ENCODE measurements at regions not wholly inside any gene's neighbourhood (a gene's known extent, or its start where the extent isn't known, plus 50 kb on each side); places are given as distances from the start of the nearest gene placed in this dataset.

- no peaks in the 10 kb centered on the region for H3K36me3 Mint-ChIP-seq
- H3K27ac ChIP-seq (ENCODE audit: low read depth, low read length), result no peak overlapping the region
- CTCF ChIA-PET, result no interaction called here
- H3K4me3 Mint-ChIP-seq, result no peak overlapping the region
- H3K4me1 Mint-ChIP-seq, result peaks cover 0 to 4% (median 0%) of the 10 kb centered on the region in 7 donors
- H3K4me3 ChIP-seq (ENCODE audit: low read length), result no peak overlapping the region
- ATAC-seq (no peak), DNase-seq (no peak)
- peaks cover 0 to 2% (median 0%) of the 10 kb centered on the region in 11 donors for H3K9me3 Mint-ChIP-seq
- no peaks in the 10 kb centered on the region for H3K4me1 ChIP-seq (ENCODE audit: control insufficient read depth in 2 of 2, insufficient read depth in 2 of 2, low read length in 2 of 2)
- no peaks in the 10 kb centered on the region for H3K9me3 ChIP-seq (ENCODE audit: control insufficient read depth in 2 of 3, low read length in 3 of 3)
- POLR2A ChIA-PET, result no interaction called here
- no peak overlapping the region for H3K27ac Mint-ChIP-seq
- intact Hi-C loops (cut with micrococcal nuclease), result no loop called here
- H3K36me3 ChIP-seq (ENCODE audit: control insufficient read depth in 2 of 3, insufficient read depth in 3 of 3, low read length in 3 of 3), result no peaks in the 10 kb centered on the region
- peaks cover 2 to 9% (median 8%) of the 10 kb centered on the region in 5 donors for H3K27me3 Mint-ChIP-seq
- no peaks in the 10 kb centered on the region for H3K27me3 ChIP-seq (ENCODE audit: control insufficient read depth in 2 of 2, insufficient read depth in 2 of 2, low read length in 2 of 2)
Measured at GRCh38 chr10:78700413-78700812, 368.4 kb upstream of the ZMIZ1 start.

GRCh38 chr10:78700816-78701520 is 367.8 kb upstream of the ZMIZ1 start:
- ChIA-PET CTCF (no interaction called here), POLR2A (no interaction called here)
- intact Hi-C loops (cut with micrococcal nuclease), result no loop called here
- Mint-ChIP-seq H3K36me3 (no peaks in the 10 kb centered on the region), H3K27ac (no peak overlapping the region), H3K9me3 (peaks cover 0 to 2% (median 0%) of the 10 kb centered on the region in 11 donors), H3K4me3 (no peak overlapping the region), H3K27me3 (peaks cover 2 to 9% (median 8%) of the 10 kb centered on the region in 5 donors), H3K4me1 (peaks cover 0 to 4% (median 0%) of the 10 kb centered on the region in 7 donors)
- Histone ChIP-seq H3K9me3 (ENCODE audit: control insufficient read depth in 2 of 3, low read length in 3 of 3) (no peaks in the 10 kb centered on the region), H3K27me3 (ENCODE audit: control insufficient read depth in 2 of 2, insufficient read depth in 2 of 2, low read length in 2 of 2) (no peaks in the 10 kb centered on the region), H3K36me3 (ENCODE audit: control insufficient read depth in 2 of 3, insufficient read depth in 3 of 3, low read length in 3 of 3) (no peaks in the 10 kb centered on the region), H3K27ac (ENCODE audit: low read depth, low read length) (no peak overlapping the region), H3K4me1 (ENCODE audit: control insufficient read depth in 2 of 2, insufficient read depth in 2 of 2, low read length in 2 of 2) (no peaks in the 10 kb centered on the region), H3K4me3 (ENCODE audit: low read length) (no peak overlapping the region)
- no peak for ATAC-seq
- no peak for DNase-seq

DNA sequence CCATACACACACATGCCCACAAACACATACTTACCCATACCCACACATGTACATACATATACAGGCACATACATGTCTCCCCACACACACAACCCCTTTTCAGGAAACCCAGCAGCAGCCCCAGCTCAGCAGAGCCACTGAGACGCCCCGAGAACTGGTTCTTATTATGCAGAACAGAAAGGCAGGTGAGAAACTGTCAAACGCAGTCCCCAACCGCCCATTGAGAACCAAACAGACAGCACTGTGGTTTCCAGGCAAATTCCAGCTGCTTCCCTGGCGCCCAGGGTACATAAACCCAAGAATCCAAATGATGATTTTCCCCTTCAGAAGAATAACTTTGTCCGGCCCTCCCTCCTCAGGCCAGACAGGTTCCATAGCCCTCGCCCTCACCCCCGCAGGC is 366.6 kb upstream of the ZMIZ1 start:
- H3K4me3 Mint-ChIP-seq, result no peak overlapping the region
- intact Hi-C loops (cut with micrococcal nuclease), result no loop called here
- no peak for ATAC-seq

GRCh38 chr10:78702876-78703275 is 365.9 kb upstream of the ZMIZ1 start:
- Mint-ChIP-seq H3K4me1 (peaks cover 0 to 4% (median 0%) of the 10 kb centered on the region in 7 donors), H3K27ac (no peak overlapping the region), H3K9me3 (peaks cover 0 to 2% (median 0%) of the 10 kb centered on the region in 11 donors), H3K4me3 (no peak overlapping the region), H3K36me3 (no peaks in the 10 kb centered on the region), H3K27me3 (peaks cover 0 to 9% (median 8%) of the 10 kb centered on the region in 5 donors)
- ATAC-seq (no peak), DNase-seq (no peak)
- CTCF ChIA-PET, result no interaction called here
- Histone ChIP-seq H3K27ac (ENCODE audit: low read depth, low read length) (no peak overlapping the region), H3K4me3 (ENCODE audit: low read length) (no peak overlapping the region), H3K4me1 (ENCODE audit: control insufficient read depth in 2 of 2, insufficient read depth in 2 of 2, low read length in 2 of 2) (no peaks in the 10 kb centered on the region), H3K27me3 (ENCODE audit: control insufficient read depth in 2 of 2, insufficient read depth in 2 of 2, low read length in 2 of 2) (no peaks in the 10 kb centered on the region), H3K36me3 (ENCODE audit: control insufficient read depth in 2 of 3, insufficient read depth in 3 of 3, low read length in 3 of 3) (no peaks in the 10 kb centered on the region), H3K9me3 (ENCODE audit: control insufficient read depth in 2 of 3, low read length in 3 of 3) (no peaks in the 10 kb centered on the region)
- intact Hi-C loops (cut with micrococcal nuclease), result no loop called here
- POLR2A ChIA-PET, result no interaction called here

More for the DNA sequence above, 366.6 kb upstream of the ZMIZ1 start:
- Mint-ChIP-seq H3K27me3 (peaks cover 2 to 9% (median 8%) of the 10 kb centered on the region in 5 donors), H3K27ac (no peak overlapping the region), H3K9me3 (peaks cover 0 to 2% (median 0%) of the 10 kb centered on the region in 11 donors), H3K4me1 (peaks cover 0 to 4% (median 0%) of the 10 kb centered on the region in 7 donors), H3K36me3 (no peaks in the 10 kb centered on the region)
- CTCF ChIA-PET, result no interaction called here
- Histone ChIP-seq H3K4me1 (ENCODE audit: control insufficient read depth in 2 of 2, insufficient read depth in 2 of 2, low read length in 2 of 2) (no peaks in the 10 kb centered on the region), H3K36me3 (ENCODE audit: control insufficient read depth in 2 of 3, insufficient read depth in 3 of 3, low read length in 3 of 3) (no peaks in the 10 kb centered on the region), H3K27me3 (ENCODE audit: control insufficient read depth in 2 of 2, insufficient read depth in 2 of 2, low read length in 2 of 2) (no peaks in the 10 kb centered on the region), H3K27ac (ENCODE audit: low read depth, low read length) (no peak overlapping the region), H3K4me3 (ENCODE audit: low read length) (no peak overlapping the region), H3K9me3 (ENCODE audit: control insufficient read depth in 2 of 3, low read length in 3 of 3) (no peaks in the 10 kb centered on the region)
- no peak for DNase-seq
- POLR2A ChIA-PET, result no interaction called here

- Mint-ChIP-seq H3K27me3 (peaks cover 0 to 9% (median 8%) of the 10 kb centered on the region in 5 donors), H3K9me3 (peaks cover 0 to 2% (median 0%) of the 10 kb centered on the region in 11 donors), H3K4me3 (no peak overlapping the region), H3K36me3 (no peaks in the 10 kb centered on the region), H3K4me1 (peaks cover 0 to 4% (median 0%) of the 10 kb centered on the region in 7 donors), H3K27ac (no peak overlapping the region)
- H3K36me3 ChIP-seq (ENCODE audit: control insufficient read depth in 2 of 3, insufficient read depth in 3 of 3, low read length in 3 of 3), result no peaks in the 10 kb centered on the region
- H3K27ac ChIP-seq (ENCODE audit: low read depth, low read length), result no peak overlapping the region
- no peaks in the 10 kb centered on the region for H3K9me3 ChIP-seq (ENCODE audit: control insufficient read depth in 2 of 3, low read length in 3 of 3)
- no peak for DNase-seq
- POLR2A ChIA-PET, result no interaction called here
- H3K27me3 ChIP-seq (ENCODE audit: control insufficient read depth in 2 of 2, insufficient read depth in 2 of 2, low read length in 2 of 2), result no peaks in the 10 kb centered on the region
- CTCF ChIA-PET, result no interaction called here
- H3K4me1 ChIP-seq (ENCODE audit: control insufficient read depth in 2 of 2, insufficient read depth in 2 of 2, low read length in 2 of 2), result no peaks in the 10 kb centered on the region
- intact Hi-C loops (cut with micrococcal nuclease), result no loop called here
- no peak overlapping the region for H3K4me3 ChIP-seq (ENCODE audit: low read length)
- ATAC-seq, result no peak
Measured at GRCh38 chr10:78703593-78703992, 365.2 kb upstream of the ZMIZ1 start.

DNA sequence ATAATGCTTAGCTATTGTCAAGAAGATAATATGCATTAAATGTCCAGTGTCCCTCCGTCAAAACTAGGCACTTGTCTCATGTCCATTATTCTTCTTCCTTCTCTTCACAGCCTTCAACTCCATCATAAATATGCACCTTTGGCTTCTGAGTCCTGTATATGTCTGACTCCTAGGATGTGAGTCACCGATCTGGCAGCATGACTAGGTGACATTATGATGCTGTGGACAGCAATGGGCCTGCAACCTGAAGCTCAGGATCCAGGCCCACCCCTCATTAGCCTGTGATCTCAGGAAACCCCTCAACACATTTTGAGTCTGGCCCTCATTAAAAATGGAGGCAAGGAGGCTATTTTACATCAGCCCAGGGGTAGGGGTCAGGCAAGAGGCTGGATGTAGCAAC is 362.5 kb upstream of the ZMIZ1 start:
- Mint-ChIP-seq H3K4me1 (no peaks in the 10 kb centered on the region), H3K27ac (no peak overlapping the region), H3K4me3 (no peak overlapping the region), H3K36me3 (no peaks in the 10 kb centered on the region), H3K9me3 (peaks cover 0 to 5% (median 0%) of the 10 kb centered on the region in 11 donors), H3K27me3 (peaks cover 4 to 12% (median 9%) of the 10 kb centered on the region in 5 donors)
- Histone ChIP-seq H3K36me3 (ENCODE audit: control insufficient read depth in 2 of 3, insufficient read depth in 3 of 3, low read length in 3 of 3) (no peaks in the 10 kb centered on the region), H3K27me3 (ENCODE audit: control insufficient read depth in 2 of 2, insufficient read depth in 2 of 2, low read length in 2 of 2) (no peaks in the 10 kb centered on the region), H3K27ac (ENCODE audit: low read depth, low read length) (no peak overlapping the region), H3K4me3 (ENCODE audit: low read length) (no peak overlapping the region), H3K9me3 (ENCODE audit: control insufficient read depth in 2 of 3, low read length in 3 of 3) (no peaks in the 10 kb centered on the region), H3K4me1 (ENCODE audit: control insufficient read depth in 2 of 2, insufficient read depth in 2 of 2, low read length in 2 of 2) (no peaks in the 10 kb centered on the region)
- ChIA-PET POLR2A (no interaction called here), CTCF (no interaction called here)
- DNase-seq (no peak), ATAC-seq (no peak)
- intact Hi-C loops (cut with micrococcal nuclease), result no loop called here

Measured in naive thymus-derived CD4-positive, alpha-beta T cell (primary cell).